ENCODE measurements at regions not wholly inside any gene's neighbourhood (a gene's known extent, or its start where the extent isn't known, plus 50 kb on each side); places are given as distances from the start of the nearest gene placed in this dataset.
A peak's percentile ranks its signal among the peaks of the same experiment; 100 is the strongest.

GRCh38 chr6:139533171-139533570 lies 158.7 kb upstream of the CITED2 start:
- no TSS peak for BruUV-seq (replicated peaks)
- no peaks in the 10 kb centered on the region for H3K36me3 ChIP-seq (ENCODE audit: insufficient read depth, low read length, poor library complexity, severe bottlenecking)
- H3K9me3 ChIP-seq (ENCODE audit: low read depth, low read length, poor library complexity, severe bottlenecking): no peaks in the 10 kb centered on the region
- no peak for TF ChIP-seq EZH2 (IDR thresholded peaks at IDR 0.05; ENCODE audit: borderline replicate concordance, low read depth, low read length, poor library complexity, severe bottlenecking)
- TF ChIP-seq, protein P1, sequence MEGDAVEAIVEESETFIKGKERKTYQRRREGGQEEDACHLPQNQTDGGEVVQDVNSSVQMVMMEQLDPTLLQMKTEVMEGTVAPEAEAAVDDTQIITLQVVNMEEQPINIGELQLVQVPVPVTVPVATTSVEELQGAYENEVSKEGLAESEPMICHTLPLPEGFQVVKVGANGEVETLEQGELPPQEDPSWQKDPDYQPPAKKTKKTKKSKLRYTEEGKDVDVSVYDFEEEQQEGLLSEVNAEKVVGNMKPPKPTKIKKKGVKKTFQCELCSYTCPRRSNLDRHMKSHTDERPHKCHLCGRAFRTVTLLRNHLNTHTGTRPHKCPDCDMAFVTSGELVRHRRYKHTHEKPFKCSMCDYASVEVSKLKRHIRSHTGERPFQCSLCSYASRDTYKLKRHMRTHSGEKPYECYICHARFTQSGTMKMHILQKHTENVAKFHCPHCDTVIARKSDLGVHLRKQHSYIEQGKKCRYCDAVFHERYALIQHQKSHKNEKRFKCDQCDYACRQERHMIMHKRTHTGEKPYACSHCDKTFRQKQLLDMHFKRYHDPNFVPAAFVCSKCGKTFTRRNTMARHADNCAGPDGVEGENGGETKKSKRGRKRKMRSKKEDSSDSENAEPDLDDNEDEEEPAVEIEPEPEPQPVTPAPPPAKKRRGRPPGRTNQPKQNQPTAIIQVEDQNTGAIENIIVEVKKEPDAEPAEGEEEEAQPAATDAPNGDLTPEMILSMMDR (conservative IDR thresholded peaks at IDR 0.05; ENCODE audit: low read depth, low read length): no peak
- H3K4me3 ChIP-seq (ENCODE audit: low read depth, low read length, poor library complexity, severe bottlenecking): no peak overlapping the region
- ChIA-PET CTCF (no interaction called here), POLR2A (ENCODE audit: low non-redundant PET) (no interaction called here)
- no peak for DNase-seq (ENCODE audit: low spot score)
- peaks cover 31% of the 10 kb centered on the region for H3K4me1 ChIP-seq (ENCODE audit: insufficient read depth, low read length, poor library complexity, severe bottlenecking)
- H3K27me3 ChIP-seq (replicated peaks; ENCODE audit: insufficient read depth, low read depth, low read length, poor library complexity): no peaks in the 10 kb centered on the region
- H3K27ac ChIP-seq (ENCODE audit: low read depth, low read length, poor library complexity, severe bottlenecking): peak overlapping the region; percentile 81
- intact Hi-C loops (cut with micrococcal nuclease; ENCODE audit: unreplicated experiment): no loop called here

GRCh38 chr6:139531148-139532115 lies 157.0 kb upstream of the CITED2 start:
- Histone ChIP-seq H3K27me3 (replicated peaks; ENCODE audit: insufficient read depth, low read depth, low read length, poor library complexity) (no peaks in the 10 kb centered on the region), H3K4me3 (ENCODE audit: low read depth, low read length, poor library complexity, severe bottlenecking) (no peak overlapping the region), H3K27ac (ENCODE audit: low read depth, low read length, poor library complexity, severe bottlenecking) (peak overlapping the region; percentile 43), H3K4me1 (ENCODE audit: insufficient read depth, low read length, poor library complexity, severe bottlenecking) (peaks cover 31% of the 10 kb centered on the region), H3K9me3 (ENCODE audit: low read depth, low read length, poor library complexity, severe bottlenecking) (peaks cover 4% of the 10 kb centered on the region), H3K36me3 (ENCODE audit: insufficient read depth, low read length, poor library complexity, severe bottlenecking) (no peaks in the 10 kb centered on the region)
- no peak for DNase-seq (ENCODE audit: low spot score)
- no TSS peak for BruUV-seq (replicated peaks)
- ChIA-PET CTCF (no interaction called here), POLR2A (ENCODE audit: low non-redundant PET) (no interaction called here)
- intact Hi-C loops (cut with micrococcal nuclease; ENCODE audit: unreplicated experiment): no loop called here
- TF ChIP-seq, protein P1 (conservative IDR thresholded peaks at IDR 0.05; ENCODE audit: low read depth, low read length): no peak
- TF ChIP-seq EZH2 (IDR thresholded peaks at IDR 0.05; ENCODE audit: borderline replicate concordance, low read depth, low read length, poor library complexity, severe bottlenecking): no peak

DNA sequence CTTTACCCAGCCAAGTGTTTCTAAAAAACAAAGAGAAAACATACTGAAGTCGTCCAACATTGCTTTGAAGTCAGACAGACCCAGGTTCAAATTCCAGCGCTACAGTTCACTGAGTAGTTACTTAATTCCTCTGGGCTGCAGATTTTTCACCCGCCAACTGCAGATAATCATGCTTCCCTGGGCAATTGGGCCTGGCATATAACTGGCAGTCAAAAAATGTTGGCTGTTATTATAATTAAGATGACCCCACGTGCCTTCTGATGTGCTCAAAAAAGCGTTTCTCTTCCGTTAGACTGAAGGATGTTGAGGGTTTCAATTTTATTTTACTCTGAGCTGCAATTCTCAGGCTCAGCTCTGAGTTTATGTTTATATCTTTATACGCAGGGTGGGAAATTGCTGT lies 156.1 kb upstream of the CITED2 start:
- H3K4me1 ChIP-seq (ENCODE audit: insufficient read depth, low read length, poor library complexity, severe bottlenecking): peaks cover 36% of the 10 kb centered on the region
- H3K27ac ChIP-seq (ENCODE audit: low read depth, low read length, poor library complexity, severe bottlenecking): peak overlapping the region; percentile 43
- no peak for DNase-seq (ENCODE audit: low spot score)
- ChIA-PET CTCF (no interaction called here), POLR2A (ENCODE audit: low non-redundant PET) (no interaction called here)
- H3K36me3 ChIP-seq (ENCODE audit: insufficient read depth, low read length, poor library complexity, severe bottlenecking): no peaks in the 10 kb centered on the region
- H3K4me3 ChIP-seq (ENCODE audit: low read depth, low read length, poor library complexity, severe bottlenecking): no peak overlapping the region
- no peaks in the 10 kb centered on the region for H3K27me3 ChIP-seq (replicated peaks; ENCODE audit: insufficient read depth, low read depth, low read length, poor library complexity)
- BruUV-seq (replicated peaks): no TSS peak
- no peak for TF ChIP-seq EZH2 (IDR thresholded peaks at IDR 0.05; ENCODE audit: borderline replicate concordance, low read depth, low read length, poor library complexity, severe bottlenecking)
- TF ChIP-seq, protein P1 (conservative IDR thresholded peaks at IDR 0.05; ENCODE audit: low read depth, low read length): no peak
- H3K9me3 ChIP-seq (ENCODE audit: low read depth, low read length, poor library complexity, severe bottlenecking): peaks cover 4% of the 10 kb centered on the region
- intact Hi-C loops (cut with micrococcal nuclease; ENCODE audit: unreplicated experiment): no loop called here

Measured in A673 (cell line).